Esophagus mucosa (tissue), 1 donor: ENCODE measurements at regions not wholly inside any gene's neighbourhood (a gene's known extent, or its start where the extent isn't known, plus 50 kb on each side); places are given as distances from the start of the nearest gene placed in this dataset.
"Not testable (repeated sequence)": the region's sequence is repeated elsewhere in the genome, so short reads cannot be mapped to it uniquely, and the experiment has no call there.

ENCODE experiments used
- ATAC-seq: fragments of 200-7000 bp; cut with Tn5 transposase; one replicate; pipeline ENCODE4 v1.9.1; 2020
- donor health status: DM: yes; HTN: yes; CAD: no.

DNA sequence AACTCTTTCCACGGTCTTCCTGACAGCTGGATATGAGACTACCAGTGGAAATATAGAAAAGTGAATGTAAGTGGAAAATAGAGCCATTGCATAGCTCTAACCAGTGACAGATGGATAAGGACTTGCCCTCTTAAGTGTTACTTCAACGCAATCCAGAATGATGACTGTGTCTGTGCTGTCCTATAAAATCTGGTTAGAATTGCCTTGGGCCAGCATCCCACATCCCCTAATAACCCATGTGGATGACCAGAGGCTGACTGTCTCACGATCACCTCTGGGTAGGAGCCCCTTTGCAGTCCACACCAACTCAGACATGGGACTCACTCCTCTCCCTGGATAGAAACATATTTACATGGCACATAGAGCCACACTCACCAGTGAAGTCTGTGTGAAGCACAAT, 186.6 kb downstream of the C1D start:
- no peak for ATAC-seq

DNA sequence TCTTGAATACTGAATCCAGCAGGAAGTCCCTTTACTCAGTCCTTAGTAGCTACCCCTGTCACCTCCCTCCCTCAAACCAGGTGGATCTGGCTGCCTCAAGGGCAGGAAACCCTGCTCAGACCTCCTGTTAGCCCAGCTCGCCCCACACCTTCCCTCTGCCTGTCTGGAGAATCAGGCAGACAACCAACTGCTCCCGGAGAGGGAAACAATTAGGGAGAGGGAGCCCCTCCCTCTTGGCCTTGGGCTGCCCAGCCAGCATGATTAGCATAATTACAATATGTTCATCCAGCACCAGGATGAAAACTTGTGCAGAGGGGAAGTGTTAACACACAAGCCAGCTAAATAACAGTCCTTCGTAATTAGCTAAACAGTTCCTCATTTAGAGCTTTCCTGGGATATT, 185.5 kb downstream of the C1D start:
- ATAC-seq: no peak

DNA sequence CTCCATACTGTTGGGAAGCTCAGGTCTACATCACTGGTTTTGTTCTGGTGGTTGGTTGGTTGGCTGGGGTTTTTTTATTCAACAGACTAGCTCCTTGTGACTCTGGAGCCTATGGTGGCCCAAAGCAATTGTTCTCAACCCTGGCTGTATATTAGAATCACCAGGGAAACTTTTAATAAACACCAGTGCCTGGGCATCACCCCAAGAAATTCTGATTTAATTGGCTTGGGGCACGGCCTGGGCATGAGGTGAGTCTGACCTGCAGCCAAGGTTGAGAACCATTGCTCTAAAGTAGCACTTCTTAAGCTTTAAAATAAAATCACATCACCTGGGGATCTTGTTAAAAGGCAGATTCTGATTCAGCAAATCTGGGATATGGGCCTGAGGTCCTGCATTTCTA, 184.1 kb downstream of the C1D start:
- ATAC-seq: no peak

DNA sequence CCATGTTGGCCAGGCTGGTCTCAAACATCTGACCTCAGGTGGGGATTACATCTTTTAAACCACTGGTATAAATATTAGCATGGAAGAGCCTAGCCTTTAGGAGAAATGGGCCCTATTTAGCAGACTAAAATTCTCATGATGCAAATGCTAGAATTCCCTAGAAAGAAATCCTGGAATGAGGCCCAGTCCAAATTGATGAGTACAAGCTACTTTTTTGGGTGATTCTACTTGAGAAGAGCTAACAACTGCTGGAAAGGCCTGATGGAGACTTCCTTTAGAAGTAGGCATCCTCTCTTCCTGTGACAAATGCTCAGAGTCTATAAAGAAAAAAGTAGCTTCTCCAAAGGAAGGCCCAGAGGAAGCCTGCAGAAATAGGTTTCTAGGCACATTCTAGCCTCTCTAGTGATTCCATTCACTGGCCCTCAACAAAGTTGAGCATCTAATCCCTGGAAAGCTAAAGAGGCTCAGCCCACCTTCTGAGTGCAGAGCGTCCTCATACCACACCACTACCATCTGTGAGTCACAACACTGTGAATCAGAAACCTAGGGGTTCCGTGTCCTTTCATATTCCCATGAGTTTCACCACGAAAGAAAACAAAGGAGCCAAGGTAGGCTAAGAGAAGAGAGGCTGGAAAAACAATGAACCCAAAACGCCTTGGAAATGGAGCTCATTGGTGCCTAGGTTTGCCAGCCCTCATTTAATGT, 183.1 kb downstream of the C1D start:
- ATAC-seq: no peak

DNA sequence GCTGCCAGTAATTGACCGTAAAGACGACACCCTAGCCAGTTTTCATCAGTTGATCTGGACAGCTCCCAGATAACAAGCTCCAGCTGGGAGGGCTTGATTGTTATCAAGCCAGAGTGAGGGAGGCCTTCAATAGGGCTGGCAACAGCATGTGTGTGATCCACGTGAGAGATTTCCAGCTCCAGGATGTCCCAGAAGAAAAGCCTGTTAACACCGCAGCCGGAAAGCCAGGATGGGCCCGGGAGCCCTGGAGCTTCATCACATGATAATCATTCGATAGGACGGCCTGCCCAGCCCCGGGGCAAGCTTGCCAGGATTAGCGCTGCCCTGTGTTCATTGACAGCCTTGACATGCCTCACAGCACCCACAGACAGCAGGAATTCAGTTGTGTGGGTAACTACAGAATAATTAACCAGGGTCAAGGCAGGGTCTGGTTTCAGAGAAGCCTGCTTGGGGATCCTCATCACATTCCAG, 182.5 kb downstream of the C1D start:
- ATAC-seq: peak; percentile 29

DNA sequence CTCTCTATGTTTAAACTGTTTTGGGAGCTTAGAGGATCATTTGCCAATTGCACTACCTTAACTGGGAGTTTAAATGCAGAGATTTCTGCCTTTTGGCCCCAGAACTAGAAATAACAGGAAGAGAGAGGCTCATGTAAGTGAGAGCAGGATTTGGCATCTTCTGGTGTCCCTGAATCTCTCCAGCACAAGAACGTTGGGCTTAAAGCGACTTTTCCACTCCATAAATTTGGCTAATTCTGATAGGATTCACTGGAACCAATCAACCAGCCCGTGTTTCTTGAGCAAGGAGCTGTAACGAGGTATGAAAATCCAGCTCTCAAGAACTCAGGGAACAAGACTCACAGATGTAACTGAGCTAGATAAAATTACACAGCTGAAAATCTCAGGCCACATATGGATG, 181.0 kb downstream of the C1D start:
- ATAC-seq: no peak

DNA sequence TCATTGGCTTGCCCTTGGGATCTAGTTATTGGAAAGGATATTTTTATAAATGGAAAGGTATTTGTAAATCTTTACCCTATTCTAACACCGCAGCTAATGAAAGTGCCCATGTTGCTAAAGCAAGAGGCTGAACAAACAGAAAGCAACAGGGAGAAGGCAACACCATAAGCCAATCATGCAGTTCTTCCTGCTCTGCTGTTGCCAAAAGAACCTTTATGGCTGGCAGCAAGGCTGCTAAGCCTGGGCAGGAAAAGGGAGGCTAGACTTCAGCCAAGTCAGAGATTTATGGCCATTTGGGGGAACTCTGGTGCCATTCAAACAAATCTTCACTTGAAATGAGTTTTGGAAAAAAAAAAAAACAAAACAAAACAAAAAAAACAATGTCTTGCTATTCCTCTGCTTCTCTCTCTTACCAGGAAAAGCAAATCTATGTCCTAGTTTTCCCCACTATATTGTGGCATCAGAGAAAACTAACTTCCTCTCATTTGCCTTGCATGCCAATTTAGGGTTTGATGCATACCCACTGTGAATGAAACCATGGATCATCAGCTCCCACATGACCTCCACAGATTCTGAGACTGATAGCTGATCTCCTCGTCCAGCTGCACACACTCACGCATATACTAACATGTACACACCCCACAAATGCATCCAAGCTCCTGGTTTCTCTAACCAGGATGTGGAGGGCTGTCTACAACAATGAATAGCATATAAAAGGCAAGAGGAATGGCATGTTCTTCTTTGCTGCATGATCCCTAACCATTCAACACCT, 179.3 kb downstream of the C1D start:
- ATAC-seq: no peak

DNA sequence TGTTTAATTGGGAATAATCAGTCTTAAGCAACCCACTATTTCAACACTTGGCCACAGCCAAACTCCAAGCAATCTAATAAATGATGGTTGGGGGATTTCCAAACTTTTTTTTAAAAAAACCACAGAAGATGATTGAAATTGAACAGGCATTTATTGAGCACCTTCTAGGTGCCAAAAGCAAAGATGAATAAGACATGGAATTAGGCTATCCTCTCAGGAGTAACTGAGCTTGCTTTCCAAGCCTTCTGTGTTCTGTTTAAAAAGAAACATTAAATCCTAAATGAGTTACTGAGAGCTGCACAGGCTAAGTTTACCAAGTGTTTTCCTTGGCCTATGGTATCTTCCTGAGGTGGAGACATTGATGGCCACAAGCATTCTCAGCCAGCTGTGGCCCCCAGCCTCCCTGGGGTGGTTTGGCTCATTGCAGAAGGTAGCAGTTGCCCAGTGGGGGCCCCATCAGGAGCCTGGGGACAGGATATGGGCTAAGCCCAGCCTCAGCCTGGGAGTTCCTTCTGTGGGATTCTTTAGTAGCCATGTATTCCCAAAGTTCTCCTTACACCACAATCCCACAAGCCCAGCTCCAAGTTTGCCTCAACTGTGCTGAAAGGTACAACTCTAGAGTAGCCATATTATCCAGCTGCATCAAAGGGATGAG, 174.3 kb downstream of the C1D start:
- no peak for ATAC-seq

DNA sequence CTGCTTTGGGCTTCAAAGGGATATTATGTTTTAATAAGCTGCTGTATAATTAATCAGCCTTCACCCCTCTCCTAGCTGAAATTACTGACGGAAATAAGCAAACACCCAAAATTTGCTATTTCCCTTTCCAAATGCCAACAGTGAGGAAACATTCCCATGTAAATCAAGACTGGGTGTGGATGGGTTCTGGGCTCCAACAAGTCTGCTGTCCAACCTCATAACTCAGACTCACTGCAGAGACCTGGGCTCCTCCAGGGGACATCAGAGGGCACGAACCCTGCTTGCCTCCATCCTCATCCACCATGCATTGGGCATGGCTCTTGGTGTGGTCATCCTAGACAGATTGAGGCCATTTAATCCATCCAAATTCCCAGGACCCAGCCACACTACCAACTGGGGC, 173.7 kb downstream of the C1D start:
- ATAC-seq: no peak

DNA sequence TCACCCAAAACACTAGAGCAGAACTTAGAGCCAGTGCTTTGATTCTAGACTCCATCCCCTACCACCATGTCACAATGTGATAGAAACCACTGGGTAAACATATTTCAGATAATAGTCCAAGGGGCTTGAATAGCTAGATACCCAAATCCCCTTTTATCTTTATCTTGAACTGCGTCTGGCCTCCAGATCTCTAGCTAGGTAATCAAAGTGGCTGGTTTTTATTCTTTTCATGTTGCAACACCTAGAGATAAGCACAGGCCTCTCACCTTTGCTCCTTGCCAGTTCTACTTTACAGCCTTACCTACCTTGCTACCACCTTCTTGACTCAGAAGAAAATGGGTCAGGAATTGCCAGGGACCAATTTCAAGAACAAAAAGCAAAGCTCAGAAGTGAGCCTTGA, 171.2 kb downstream of the C1D start:
- no peak for ATAC-seq

DNA sequence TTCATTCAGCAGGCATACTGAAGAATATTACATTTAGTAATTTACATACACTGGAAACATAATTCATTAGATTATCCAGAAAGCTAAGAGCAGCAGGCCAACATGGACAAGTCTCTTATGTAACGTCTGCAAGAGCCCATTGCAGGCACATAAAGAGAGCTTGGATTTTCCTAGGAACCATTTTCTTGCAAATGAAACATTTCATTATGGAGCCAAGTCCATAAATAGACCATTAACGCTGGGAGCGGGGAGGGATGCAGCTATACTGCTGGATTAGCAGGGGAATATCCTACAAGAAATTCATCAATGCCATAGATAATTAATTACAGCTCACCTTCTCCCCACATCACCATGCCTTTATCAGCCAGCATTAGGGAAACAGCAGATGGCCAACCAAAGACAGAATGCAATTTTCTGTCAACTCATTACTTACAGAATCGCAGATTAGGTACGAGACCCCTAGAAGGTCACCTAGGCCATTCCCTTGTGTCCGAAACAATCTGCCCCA, 170.4 kb downstream of the C1D start:
- ATAC-seq: no peak

DNA sequence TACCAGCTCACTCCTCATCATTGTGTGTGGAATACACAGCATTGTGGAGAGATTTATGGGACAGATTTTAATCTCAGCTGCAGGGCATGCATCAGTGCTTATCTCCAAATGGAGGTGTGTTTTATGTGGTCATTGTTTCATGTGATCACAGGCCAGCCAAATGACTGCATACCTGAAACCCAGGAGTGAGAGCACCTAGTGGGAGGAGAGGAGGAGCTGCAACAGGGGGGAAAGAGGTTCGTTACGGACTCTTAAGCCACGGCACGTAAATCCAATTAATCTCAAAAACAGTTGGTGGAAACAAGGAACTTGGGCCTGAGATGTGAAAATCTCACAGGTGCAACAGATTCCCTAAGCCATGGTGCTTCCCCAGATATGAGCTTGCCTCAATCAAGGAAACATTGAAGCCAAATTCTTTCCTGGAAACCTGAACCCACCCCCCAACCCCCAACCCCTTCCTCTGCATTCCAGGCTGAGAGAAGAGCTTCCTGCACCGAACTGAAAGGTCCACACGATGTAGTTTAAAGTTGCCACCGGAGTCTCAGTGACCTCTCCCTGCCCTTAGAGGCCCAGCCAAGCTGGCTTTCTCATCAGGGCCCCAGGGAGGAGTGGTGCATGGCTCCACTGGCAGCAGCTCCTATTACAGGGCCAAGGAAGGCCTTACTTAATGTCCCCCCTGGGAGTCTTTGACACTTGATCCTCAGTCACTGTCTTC, 167.4 kb downstream of the C1D start:
- no peak for ATAC-seq

DNA sequence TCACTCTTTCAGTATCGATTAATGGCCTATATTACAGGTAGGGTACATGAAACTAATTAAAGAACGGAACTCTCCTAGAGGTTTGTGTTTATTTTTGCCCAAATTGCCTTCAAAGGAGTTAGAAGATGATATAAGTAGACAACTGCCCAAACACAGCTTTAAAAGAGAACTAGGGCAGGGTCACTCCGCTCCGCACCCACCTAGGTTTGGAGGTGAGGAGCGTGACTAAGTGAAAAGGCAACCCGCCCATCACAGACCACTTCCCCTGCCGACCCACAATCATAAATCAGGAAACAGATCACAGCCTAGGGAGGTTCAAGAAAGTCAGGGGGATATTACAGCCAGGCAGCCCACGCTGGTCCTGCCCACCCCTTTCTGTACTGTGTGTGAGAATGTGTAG, 166.7 kb downstream of the C1D start:
- no peak for ATAC-seq

DNA sequence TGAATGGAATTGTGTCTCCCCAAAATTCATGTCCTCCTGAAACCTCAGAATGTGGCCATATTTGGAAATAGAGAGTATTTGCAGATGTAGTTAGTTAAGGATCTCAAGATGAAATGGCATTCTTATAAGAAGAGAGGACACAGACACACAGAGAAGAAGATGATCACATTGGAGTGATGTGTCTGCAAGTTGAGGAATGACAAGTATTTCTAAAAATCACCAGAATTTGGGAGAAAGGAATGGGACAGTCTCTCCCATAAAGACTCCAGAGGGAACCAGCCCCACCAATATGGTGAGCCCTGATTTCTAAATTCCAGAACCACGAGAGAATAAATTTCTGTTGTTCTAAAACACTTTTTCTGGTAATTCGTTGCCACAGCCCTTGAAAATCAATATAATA, 166.3 kb downstream of the C1D start:
- ATAC-seq: no peak

DNA sequence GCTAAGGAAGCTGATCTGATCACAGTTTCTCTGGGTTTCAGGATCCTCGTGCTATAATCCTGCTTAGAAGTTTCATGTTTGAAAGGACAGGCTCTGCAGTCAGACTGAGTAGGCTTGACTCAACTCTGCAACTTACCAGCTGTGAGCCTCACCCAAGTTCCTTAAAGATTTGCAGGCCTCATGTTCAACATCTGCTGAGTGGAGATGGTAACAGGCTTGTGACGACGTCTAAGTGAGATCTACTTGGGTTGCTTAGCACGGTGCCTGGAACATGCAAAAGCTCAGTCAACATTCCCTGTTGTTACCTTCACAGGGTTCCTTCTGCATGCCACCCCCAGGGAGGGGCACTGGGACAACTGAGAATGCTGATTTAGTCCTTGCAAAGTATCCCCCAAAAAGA, 164.2 kb downstream of the C1D start:
- no peak for ATAC-seq

DNA sequence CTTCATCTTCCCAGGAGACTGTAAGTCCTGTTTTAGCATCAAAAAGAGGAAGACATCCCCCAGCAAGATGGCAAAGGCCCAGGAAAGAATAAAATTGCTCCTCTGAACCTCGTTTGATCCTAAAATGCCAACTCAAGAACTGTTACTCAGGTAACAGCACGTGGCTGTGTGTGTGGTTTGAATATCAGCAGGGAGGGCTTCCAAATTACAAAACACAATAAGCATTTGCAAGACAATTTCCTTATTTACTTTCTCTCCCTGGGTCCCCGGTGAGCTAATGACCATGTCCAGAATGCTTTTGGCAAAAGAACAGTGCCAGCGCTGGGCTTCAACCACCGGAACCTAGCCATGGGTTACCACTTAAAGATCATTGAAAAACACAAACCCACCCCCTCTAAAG, 163.6 kb downstream of the C1D start:
- no peak for ATAC-seq

DNA sequence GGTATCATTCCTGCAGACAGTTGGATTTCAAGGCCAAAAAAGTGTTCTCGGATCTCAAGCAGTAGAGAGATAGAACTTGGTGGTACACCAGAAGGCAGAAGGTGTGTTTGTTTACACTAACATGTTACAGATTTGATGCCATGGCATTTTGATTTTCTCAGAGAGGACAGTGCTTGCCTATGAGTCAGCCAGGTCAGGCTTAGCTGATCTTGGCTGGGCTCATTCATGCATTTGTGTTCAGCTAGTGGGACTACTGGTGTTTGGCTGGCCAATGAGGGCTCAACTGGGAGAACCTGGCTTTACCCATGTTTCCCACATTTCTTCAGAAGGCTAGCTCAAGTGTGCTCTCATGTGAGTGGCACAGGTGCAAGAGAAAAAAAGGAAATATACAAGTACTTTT, 162.0 kb downstream of the C1D start:
- no peak for ATAC-seq

DNA sequence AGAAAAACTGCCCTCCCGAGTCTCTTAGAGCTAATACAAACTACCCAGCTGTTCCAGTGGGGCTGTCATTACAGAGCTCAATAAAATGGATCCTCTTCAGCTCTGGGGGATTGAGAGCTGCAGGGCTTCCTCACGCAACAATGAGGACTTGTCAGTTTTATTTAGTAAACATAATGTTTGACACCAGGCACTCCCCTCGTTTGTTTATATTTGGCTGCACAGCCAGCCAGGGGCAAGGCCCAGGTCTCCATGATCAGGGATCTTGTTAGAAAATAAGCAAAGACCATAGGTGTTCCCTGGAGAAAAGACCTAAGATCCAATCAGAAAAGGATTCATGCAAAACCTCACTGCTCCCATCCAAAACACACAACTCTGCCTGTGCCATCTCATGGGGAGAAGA, 158.2 kb downstream of the C1D start:
- no peak for ATAC-seq

DNA sequence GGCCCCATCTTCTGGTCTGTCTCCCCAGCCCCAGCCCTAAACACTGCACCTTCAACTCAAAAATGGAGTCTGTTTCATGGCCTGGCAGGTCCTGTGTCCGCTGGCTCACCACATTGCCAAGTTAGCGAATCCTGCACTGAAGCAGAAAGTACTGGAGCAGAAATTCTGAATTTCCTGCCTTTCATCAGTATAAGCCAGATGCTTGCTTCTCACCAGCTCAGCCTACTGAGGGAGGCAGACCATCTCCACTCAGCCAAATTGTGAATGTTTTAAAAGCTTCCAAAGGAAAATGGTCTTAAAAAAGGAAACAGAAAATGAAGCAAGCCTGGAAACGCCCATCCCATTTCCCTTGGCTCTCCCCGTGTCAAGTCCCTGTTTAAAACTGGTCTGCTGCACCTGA, 157.8 kb downstream of the C1D start:
- ATAC-seq: no peak

DNA sequence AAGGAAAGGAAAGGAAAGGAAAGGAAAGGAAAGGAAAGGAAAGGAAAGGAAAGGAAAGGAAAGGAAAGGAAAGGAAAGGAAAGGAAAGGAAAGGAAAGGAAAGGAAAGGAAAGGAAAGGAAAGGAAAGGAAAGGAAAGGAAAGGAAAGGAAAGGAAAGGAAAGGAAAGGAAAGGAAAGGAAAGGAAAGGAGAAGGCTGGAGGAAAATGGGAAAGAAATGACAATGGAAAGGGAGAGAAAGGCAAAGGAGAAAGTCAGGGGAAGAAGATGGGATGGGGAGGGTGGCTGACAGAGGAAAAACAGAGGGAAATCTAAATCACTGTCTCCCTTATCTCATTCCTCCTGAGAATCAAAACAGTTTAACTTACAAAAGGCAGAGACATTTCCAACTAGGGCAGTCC, 156.3 kb downstream of the C1D start:
- not testable (repeated sequence) for ATAC-seq

DNA sequence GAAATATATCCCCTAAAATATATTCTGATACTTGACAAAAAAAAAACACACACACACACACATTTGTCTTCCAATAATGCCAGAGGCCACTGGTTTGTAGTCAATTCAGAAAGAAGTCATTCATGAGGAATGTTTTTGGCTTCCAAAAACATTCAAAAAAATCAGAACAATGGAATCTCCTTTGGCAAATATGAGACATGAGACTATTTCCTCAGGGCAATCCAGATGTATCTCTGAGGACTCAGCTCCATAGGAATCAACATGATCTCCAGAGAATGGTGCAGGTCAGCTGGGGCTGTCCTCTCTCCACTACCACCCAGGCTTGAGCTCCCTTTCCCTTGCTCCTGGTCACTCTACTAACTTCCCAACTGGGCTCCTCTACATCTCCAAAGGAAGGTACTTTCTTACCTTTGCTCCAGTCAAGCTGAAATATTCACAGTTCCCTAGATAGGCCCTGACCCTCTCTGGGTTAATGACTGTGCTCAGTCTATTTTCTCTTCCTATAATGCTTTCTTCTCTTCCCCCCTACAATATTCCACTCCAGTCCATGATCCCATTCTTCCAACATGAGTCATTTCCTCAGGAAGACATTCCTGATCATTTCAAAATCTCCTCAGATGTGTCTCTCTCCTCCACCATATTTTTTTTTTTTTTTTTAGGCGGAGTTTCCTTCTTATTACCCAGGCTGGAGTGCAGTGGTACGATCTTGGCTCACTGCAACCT, 145.3 kb downstream of the C1D start:
- no peak for ATAC-seq

DNA sequence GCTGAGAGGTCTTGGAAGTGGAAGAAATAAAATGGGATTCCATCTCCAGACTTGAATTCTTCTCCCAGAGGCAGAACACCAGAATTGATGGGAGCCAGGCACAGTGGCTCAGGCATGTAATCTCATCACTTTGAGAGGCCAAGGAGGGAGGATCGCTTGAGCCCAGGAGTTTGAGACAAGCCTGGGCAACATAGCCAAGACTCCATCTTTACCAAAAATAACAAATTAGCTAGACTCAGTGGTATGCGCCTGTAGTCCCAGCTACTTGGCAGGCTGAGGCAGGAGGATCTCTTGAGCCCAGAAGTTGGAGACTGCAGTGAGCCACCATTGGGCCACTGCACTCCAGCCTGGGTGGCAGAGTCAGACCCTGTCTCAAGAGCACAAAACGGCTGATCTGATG, 144.3 kb downstream of the C1D start:
- ATAC-seq: no peak
